Lung microvascular endothelial cell (primary cell): ENCODE measurements at regions not wholly inside any gene's neighbourhood (a gene's known extent, or its start where the extent isn't known, plus 50 kb on each side); places are given as distances from the start of the nearest gene placed in this dataset.

Experiments used
- DNase-seq, 2 donors: peaks; one replicate each; pipeline versions ENCODE4 v3.0.0 to v3.0.0-alpha.2; 2010; ENCODE audit warnings: low read depth in 2 of 2

DNA sequence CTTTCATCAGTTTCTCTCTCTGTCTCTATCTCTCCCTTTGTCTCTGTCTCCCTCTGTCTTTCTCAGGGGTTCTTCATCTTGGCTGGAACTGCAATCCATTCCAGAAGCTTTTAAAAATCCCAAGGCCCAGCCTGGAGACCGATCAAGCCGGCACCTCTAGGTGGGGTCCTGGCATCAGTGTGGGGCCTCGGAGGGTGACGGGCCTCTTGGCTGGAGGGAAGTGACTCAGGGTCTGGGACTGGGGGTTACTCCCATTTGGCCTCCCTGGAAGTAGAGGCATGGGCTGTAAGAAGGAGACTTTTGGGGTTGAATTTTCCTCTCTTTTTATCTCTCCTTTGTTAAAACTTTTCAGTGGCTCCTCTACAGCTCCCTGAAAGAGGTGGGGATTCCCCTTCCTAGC is 52.8 kb upstream of the OTOF start:
- DNase-seq: peak in 1 of 2 donors; percentile 34

DNA sequence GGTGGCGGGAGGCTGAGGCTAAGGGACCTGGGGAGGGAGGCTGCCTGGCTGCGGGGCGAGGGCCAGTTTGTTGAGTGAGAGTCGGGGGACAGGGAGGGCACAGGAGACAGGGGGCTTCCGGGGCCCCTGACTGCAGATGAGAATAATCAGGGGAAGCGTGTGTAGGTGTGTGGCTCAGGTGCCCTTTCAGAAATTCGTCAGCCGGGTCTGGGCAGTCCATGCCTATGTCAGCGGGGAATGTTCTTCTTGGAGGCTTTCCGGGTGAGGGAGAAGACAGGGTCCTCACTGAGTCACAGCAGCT is 52.3 kb upstream of the OTOF start:
- no peak for DNase-seq

DNA sequence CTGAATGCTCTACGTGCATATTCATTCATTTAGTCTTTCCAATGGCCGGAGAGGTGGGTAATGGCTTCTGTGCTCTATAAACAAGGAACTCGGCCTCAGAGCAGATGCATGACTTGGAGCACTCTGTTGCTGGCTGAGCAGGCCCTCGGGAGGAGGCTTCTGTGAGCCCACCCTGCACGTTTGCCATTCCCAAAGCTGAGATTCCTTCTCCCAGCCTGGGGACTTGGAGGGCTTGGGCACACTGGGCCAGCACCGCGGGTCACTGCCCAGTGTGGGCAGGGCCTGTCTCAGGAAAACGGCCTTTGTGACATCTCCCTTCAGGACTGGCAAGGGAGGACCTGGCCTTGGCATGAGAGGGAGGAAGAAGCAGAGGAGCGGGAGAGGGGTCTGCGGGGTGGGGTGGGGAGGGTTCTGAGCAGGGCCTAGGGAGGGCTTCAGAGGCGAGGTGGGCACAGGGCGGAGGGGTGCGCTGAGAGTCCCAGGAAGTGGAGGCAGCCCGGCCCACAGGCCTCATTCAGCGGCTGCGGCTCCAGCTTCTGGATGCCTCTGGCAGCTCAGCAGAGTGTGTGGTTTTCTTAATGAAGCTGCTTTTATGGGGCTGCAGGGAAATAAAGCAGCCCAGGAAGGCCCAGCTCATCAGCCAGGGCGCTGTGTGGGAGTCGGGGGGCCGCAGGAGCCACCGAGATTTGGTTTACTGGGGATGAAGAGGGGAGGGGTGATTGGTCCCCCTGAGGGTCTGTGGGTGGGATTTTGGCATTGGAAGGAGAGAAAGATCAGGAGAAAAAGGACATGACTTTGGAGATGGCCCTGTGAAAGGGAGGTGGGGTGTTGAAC is 51.7 kb upstream of the OTOF start:
- DNase-seq: no peak

DNA sequence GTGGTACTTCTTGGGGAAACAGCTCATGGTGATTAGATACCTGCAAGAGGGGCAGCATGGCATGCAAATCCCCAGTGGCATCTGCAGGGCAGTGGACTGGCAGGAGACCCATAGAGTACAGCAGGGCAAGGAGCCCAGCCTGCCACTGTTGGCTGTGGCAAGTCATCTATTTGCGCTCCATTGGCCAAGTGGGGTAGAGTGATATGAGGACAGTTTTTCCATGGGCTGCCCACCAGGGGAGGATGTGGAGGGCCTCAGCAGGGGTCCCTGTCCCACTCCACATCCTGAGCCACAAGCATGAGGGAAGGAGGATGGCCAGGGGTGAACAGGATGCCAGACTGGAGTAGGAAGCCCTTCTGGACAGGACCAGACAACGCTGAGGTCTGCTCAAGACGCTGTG is 50.9 kb upstream of the OTOF start:
- DNase-seq: no peak

DNA sequence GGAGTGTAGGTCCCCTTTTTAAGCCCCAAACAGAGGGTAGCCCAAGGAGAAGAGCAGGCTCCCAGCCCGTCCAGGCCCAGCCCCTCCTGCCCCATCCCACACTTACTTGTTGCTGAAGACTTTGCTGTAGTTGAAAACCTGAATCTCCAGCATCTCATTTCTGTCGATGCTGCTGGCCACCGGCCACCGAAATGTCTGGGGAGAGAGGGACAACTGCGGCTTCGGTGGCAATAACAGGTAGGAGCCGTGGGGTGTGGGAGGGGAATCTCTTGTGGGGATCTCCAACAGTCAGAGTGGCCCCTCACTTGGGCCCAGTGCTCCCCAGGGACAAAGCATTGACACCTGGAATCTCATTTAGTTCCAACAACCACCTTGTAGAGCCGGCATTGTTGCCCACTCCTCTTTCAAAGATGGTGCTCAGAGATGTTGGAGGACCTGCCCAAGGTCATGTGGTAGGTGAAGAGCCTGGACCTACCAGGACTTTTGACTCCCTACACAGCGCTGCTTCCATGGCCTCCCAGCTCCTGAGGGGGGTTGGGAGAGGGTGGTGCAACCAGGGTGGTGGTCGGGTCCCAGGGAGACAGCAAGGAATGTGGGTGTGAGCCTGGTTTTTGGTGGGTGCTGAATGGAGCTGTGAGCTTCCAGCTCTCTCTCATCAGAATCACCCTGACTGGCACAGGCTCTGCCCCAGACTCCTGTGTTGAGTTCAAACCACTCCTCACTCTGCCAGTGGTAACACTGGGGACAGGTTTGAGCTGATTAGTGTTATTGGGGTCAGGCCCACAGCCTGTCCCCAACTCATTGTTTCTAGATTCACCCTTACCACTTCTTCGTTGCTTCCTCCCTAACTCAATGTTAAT is 50.0 kb upstream of the OTOF start:
- no peak for DNase-seq
